ENCODE measurements at regions not wholly inside any gene's neighbourhood (a gene's known extent, or its start where the extent isn't known, plus 50 kb on each side); places are given as distances from the start of the nearest gene placed in this dataset.

DNA sequence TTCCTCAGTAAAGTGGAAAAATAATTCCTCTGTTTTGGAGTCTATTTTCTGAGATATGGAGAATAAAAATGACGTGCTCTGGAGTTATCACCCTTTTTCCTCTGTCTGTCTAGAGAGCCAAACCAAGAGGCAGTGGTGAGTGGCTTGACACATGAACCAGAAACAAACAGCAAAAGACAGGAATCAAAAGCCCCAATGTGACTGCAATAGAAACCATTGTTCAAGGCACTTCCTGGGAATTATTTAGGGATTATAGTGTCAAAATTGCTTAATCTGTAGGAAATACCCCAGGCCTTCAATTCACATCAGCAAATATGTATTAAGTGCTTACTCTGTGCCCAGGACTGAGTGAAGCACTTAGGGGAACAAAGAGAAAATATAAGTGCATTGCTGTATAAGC is 560.4 kb upstream of the JAG1 start:
- TF ChIP-seq, protein P1, sequence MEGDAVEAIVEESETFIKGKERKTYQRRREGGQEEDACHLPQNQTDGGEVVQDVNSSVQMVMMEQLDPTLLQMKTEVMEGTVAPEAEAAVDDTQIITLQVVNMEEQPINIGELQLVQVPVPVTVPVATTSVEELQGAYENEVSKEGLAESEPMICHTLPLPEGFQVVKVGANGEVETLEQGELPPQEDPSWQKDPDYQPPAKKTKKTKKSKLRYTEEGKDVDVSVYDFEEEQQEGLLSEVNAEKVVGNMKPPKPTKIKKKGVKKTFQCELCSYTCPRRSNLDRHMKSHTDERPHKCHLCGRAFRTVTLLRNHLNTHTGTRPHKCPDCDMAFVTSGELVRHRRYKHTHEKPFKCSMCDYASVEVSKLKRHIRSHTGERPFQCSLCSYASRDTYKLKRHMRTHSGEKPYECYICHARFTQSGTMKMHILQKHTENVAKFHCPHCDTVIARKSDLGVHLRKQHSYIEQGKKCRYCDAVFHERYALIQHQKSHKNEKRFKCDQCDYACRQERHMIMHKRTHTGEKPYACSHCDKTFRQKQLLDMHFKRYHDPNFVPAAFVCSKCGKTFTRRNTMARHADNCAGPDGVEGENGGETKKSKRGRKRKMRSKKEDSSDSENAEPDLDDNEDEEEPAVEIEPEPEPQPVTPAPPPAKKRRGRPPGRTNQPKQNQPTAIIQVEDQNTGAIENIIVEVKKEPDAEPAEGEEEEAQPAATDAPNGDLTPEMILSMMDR (IDR thresholded peaks at IDR 0.05), result no peak
- TF ChIP-seq POLR2A (IDR thresholded peaks at IDR 0.05) (no peak), POLR2AphosphoS5 (IDR thresholded peaks at IDR 0.05) (no peak), EP300 (IDR thresholded peaks at IDR 0.05) (no peak)
